Spleen (tissue), 11 donors: ENCODE measurements at regions not wholly inside any gene's neighbourhood (a gene's known extent, or its start where the extent isn't known, plus 50 kb on each side); places are given as distances from the start of the nearest gene placed in this dataset.

Experiments
- DNase-seq: peaks from one replicate; pipeline ENCODE4 v3.0.0-alpha.2; 2020
- H3K27ac ChIP-seq, 8 donors: fragments of 200-600 bp; sonication (generic) in 7 of 8; 1 replicate in 4 of 8; 2 replicates in 4 of 8; pipeline versions ENCODE4 v1.5.0 to v1.8.0; 2016 to 2021; ENCODE audit warnings: inconsistent platforms in 4 of 8, mild to moderate bottlenecking in 4 of 8, moderate library complexity in 1 of 8
- H3K27me3 ChIP-seq, 7 donors: fragments of 200-600 bp; sonication (generic) in 6 of 7; replicated peaks in 1 of 7; 1 replicate in 4 of 7; 2 replicates in 3 of 7; pipeline versions ENCODE4 v1.5.0 to v1.8.0; 2016 to 2021; ENCODE audit warnings: inconsistent platforms in 3 of 7, mild to moderate bottlenecking in 1 of 7
- H3K36me3 ChIP-seq, 6 donors: fragments of 200-600 bp; sonication (generic) in 5 of 6; 1 replicate in 4 of 6; 2 replicates in 2 of 6; pipeline versions ENCODE4 v1.5.0 to v1.8.0; 2016 to 2021; ENCODE audit warnings: inconsistent platforms in 2 of 6
- H3K4me1 ChIP-seq, 6 donors: fragments of 200-600 bp; sonication (generic) in 5 of 6; 1 replicate in 3 of 6; 2 replicates in 3 of 6; pipeline versions ENCODE4 v1.5.0 to v1.8.0; 2016 to 2021; ENCODE audit warnings: inconsistent platforms in 3 of 6
- H3K4me3 ChIP-seq, 8 donors: fragments of 200-600 bp; sonication (generic) in 7 of 8; 1 replicate in 4 of 8; 2 replicates in 4 of 8; pipeline versions ENCODE4 v1.5.0 to v1.8.0; 2016 to 2021; ENCODE audit warnings: inconsistent platforms in 4 of 8, mild to moderate bottlenecking in 4 of 8, moderate library complexity in 2 of 8
- H3K9me3 ChIP-seq, 8 donors: fragments of 200-600 bp; sonication (generic) in 7 of 8; 1 replicate in 4 of 8; 2 replicates in 4 of 8; pipeline versions ENCODE4 v1.5.0 to v1.8.0; 2016 to 2021; ENCODE audit warnings: inconsistent platforms in 4 of 8
- POLR2A ChIP-seq, 3 donors: fragments of 450-650 bp; IDR thresholded peaks; one replicate each; pipeline ENCODE4 v1.5.1; 2017; ENCODE audit warnings: antibody characterized with exemption in 3 of 3, mild to moderate bottlenecking in 1 of 3
- POLR2AphosphoS5 ChIP-seq, 3 donors: sonication (generic); formaldehyde crosslinking; IDR thresholded peaks; one replicate each; pipeline ENCODE4 v1.5.1; 2017; ENCODE audit warnings: antibody characterized with exemption in 3 of 3
- WGBS, 5 donors: extraction: QIAGEN DNeasy Blood & Tissue Kit in 3 of 5; methylation state at CpG; one replicate each; pipeline versions ENCODE4 v1.1.5 to v1.1.7; 2013 to 2018; 5-methylcytosine and 5-hydroxymethylcytosine counted together
- intact Hi-C: fragments of 100-400 bp; cut with DNase I; formaldehyde crosslinking; loops from one replicate; pipeline ENCODE4 v1.15.0; 2023; ENCODE audit warnings: low total_unique reads
- TF ChIP-seq, protein P1 (sequence below), 11 experiments: fragments of 200-600 bp in 7 of 11; fragments of 450-650 bp in 4 of 11; sonication (generic) in 4 of 11; IDR thresholded peaks in 8 of 11; conservative IDR thresholded peaks in 3 of 11; 1 replicate in 7 of 11; 2 replicates in 4 of 11; pipeline versions ENCODE4 v1.4.0 to v1.8.0; 2016 to 2021; ENCODE audit warnings: antibody characterized with exemption in 11 of 11, inconsistent platforms in 4 of 11, mild to moderate bottlenecking in 1 of 11
- donor health status: healthy with polysubstance abuse.
- donor health status: DM: no; HTN: no; CAD: no; lungs with moderate emphysema.
- donor health status: DM: no; HTN: no; CAD: no.
- donor health status: Bipolar disorder and iron deficiency.
- donor health status: healthy.
- donor health status: DM: no; HTN: no; CAD: no.
- donor health status: DM: yes; HTN: yes; CAD: no.

DNA sequence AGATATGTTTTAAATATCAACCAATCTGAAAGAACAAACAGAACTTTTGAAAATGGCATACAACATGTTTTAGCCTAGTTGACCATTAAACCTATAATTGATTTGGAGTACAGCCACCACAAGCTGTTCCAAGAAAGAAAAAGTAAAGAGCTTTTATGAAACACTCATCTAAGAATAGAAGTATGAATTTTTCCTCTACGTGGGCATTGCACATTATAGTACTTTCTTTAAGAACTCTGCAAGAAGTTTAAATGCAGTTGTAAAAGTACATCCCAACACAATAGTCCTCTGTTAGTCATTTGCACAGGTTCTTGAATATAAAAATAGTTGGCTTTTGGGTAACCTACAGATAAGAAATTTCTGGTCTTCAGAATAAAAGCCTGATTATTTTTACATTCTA is 933.6 kb upstream of the ADGRL3 start:
- WGBS, 5 donors, result 67 to 88% (median 75%) methylated on average over 1 of the region's 1 CpG
- Histone ChIP-seq H3K9me3 (peaks cover 0 to 31% (median 20%) of the 10 kb centered on the region in 8 donors), H3K27me3 (no peaks in the 10 kb centered on the region), H3K4me3 (no peak overlapping the region), H3K27ac (no peak overlapping the region), H3K36me3 (no peaks in the 10 kb centered on the region), H3K4me1 (no peaks in the 10 kb centered on the region)
- intact Hi-C loops, result no loop called here
- TF ChIP-seq POLR2AphosphoS5 (IDR thresholded peaks at IDR 0.05) (no peak), POLR2A (IDR thresholded peaks at IDR 0.05) (no peak)
- TF ChIP-seq, protein P1, sequence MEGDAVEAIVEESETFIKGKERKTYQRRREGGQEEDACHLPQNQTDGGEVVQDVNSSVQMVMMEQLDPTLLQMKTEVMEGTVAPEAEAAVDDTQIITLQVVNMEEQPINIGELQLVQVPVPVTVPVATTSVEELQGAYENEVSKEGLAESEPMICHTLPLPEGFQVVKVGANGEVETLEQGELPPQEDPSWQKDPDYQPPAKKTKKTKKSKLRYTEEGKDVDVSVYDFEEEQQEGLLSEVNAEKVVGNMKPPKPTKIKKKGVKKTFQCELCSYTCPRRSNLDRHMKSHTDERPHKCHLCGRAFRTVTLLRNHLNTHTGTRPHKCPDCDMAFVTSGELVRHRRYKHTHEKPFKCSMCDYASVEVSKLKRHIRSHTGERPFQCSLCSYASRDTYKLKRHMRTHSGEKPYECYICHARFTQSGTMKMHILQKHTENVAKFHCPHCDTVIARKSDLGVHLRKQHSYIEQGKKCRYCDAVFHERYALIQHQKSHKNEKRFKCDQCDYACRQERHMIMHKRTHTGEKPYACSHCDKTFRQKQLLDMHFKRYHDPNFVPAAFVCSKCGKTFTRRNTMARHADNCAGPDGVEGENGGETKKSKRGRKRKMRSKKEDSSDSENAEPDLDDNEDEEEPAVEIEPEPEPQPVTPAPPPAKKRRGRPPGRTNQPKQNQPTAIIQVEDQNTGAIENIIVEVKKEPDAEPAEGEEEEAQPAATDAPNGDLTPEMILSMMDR (IDR thresholded peaks at IDR 0.05 in 8 of 11, conservative IDR thresholded peaks at IDR 0.05 in 3 of 11), result no peak
- no peak for DNase-seq

- DNase-seq, result no peak
- intact Hi-C loops, result no loop called here
- 35 to 75% (median 38%) methylated on average over 2 of the region's 2 CpGs for WGBS, 5 donors
Measured at GRCh38 chr4:60296386-60296785, 903.7 kb upstream of the ADGRL3 start.

GRCh38 chr4:60313611-60314178 is 886.4 kb upstream of the ADGRL3 start:
- Histone ChIP-seq H3K27ac (no peak overlapping the region), H3K4me3 (no peak overlapping the region), H3K4me1 (no peaks in the 10 kb centered on the region), H3K36me3 (no peaks in the 10 kb centered on the region), H3K9me3 (peaks cover 0 to 7% (median 0%) of the 10 kb centered on the region in 8 donors), H3K27me3 (no peaks in the 10 kb centered on the region)
- no peak for TF ChIP-seq POLR2A (IDR thresholded peaks at IDR 0.05)
- TF ChIP-seq POLR2AphosphoS5 (IDR thresholded peaks at IDR 0.05), result no peak
- TF ChIP-seq, protein P1 (IDR thresholded peaks at IDR 0.05 in 8 of 11, conservative IDR thresholded peaks at IDR 0.05 in 3 of 11), result no peak
- intact Hi-C loops, result no loop called here
- DNase-seq, result no peak
- 81 to 94% (median 88%) methylated on average over 2 of the region's 2 CpGs for WGBS, 5 donors

More at GRCh38 chr4:60296386-60296785, 903.7 kb upstream of the ADGRL3 start:
- no peaks in the 10 kb centered on the region for H3K4me1 ChIP-seq
- TF ChIP-seq POLR2AphosphoS5 (IDR thresholded peaks at IDR 0.05) (no peak), POLR2A (IDR thresholded peaks at IDR 0.05) (no peak)
- TF ChIP-seq, protein P1 (IDR thresholded peaks at IDR 0.05 in 8 of 11, conservative IDR thresholded peaks at IDR 0.05 in 3 of 11), result no peak
- no peaks in the 10 kb centered on the region for H3K36me3 ChIP-seq
- H3K27ac ChIP-seq, result no peak overlapping the region
- no peaks in the 10 kb centered on the region for H3K27me3 ChIP-seq
- H3K9me3 ChIP-seq, result peaks cover 0 to 21% (median 5%) of the 10 kb centered on the region in 8 donors
- no peak overlapping the region for H3K4me3 ChIP-seq

DNA sequence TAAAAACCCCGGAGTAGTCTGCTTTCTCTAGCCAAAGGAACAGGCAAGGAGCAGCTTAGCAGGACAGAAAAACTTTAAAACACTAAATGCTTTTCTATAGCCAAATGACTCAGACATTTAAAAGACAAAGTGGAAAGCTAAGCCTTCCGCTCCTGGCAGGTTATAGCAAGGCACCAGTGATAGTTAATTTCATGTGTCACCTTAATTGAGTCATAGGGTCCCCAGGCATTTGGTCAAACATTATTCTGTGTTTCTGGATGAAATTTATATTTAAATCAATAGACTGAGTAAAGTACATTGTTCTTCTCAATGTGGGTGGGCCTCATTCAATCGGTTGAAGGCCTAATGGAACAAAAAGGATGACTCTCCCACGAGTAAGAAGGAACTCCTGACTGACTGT is 885.7 kb upstream of the ADGRL3 start:
- Histone ChIP-seq H3K4me1 (no peaks in the 10 kb centered on the region), H3K36me3 (no peaks in the 10 kb centered on the region), H3K9me3 (peaks cover 0 to 5% (median 0%) of the 10 kb centered on the region in 8 donors), H3K27me3 (no peaks in the 10 kb centered on the region), H3K27ac (no peak overlapping the region), H3K4me3 (no peak overlapping the region)
- DNase-seq, result no peak
- intact Hi-C loops, result no loop called here
- WGBS, 5 donors, result 72 to 82% (median 73%) methylated on average over 4 of the region's 4 CpGs
- TF ChIP-seq POLR2A (IDR thresholded peaks at IDR 0.05) (no peak), POLR2AphosphoS5 (IDR thresholded peaks at IDR 0.05) (no peak)
- TF ChIP-seq, protein P1 (IDR thresholded peaks at IDR 0.05 in 8 of 11, conservative IDR thresholded peaks at IDR 0.05 in 3 of 11), result no peak
